ENCODE measurements at regions not wholly inside any gene's neighbourhood (a gene's known extent, or its start where the extent isn't known, plus 50 kb on each side); places are given as distances from the start of the nearest gene placed in this dataset.

DNA sequence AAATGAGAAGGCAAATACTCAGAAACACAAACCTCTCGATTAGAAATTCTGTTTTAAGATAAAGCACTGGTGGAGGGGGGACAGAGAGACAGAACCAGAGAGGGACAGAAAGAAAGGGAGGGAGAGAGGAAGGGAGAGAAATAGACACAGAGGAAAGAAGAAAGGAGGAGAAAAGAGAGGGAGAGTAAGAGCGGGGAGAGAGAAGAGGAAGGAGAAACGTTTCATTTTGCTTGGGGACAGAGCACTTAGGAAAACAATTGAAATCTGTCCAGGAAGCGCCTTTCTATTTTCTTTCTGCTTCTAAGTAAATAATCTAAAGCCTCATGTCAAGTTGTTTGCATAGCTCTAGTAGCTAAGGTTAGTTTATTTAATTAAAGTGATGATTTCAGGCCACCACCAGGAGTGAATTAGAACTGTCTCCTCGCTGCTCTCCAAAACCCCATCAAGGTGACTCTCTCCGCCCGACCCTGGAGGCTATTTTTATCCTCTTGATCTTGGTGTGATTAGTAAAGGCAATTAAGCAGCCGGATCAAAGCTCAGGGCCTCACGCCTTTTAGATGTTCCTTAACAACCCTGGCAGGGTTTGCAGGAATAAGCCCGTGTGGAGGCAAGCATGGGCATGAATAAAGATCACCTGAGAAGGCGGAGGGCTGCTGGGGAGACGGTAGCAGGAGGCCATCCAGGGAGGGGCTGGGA is 73.4 kb upstream of the INSIG1 start:
- H3K9me3 ChIP-seq, result no peaks in the 10 kb centered on the region
- H3K27me3 ChIP-seq, result no peaks in the 10 kb centered on the region
- TF ChIP-seq POLR2A (IDR thresholded peaks at IDR 0.05), result no peak
- TF ChIP-seq, protein P1, sequence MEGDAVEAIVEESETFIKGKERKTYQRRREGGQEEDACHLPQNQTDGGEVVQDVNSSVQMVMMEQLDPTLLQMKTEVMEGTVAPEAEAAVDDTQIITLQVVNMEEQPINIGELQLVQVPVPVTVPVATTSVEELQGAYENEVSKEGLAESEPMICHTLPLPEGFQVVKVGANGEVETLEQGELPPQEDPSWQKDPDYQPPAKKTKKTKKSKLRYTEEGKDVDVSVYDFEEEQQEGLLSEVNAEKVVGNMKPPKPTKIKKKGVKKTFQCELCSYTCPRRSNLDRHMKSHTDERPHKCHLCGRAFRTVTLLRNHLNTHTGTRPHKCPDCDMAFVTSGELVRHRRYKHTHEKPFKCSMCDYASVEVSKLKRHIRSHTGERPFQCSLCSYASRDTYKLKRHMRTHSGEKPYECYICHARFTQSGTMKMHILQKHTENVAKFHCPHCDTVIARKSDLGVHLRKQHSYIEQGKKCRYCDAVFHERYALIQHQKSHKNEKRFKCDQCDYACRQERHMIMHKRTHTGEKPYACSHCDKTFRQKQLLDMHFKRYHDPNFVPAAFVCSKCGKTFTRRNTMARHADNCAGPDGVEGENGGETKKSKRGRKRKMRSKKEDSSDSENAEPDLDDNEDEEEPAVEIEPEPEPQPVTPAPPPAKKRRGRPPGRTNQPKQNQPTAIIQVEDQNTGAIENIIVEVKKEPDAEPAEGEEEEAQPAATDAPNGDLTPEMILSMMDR (IDR thresholded peaks at IDR 0.05), result no peak
- TF ChIP-seq POLR2AphosphoS5 (IDR thresholded peaks at IDR 0.05; ENCODE audit: insufficient read depth in 1 of 2, low read depth in 1 of 2), result no peak
- intact Hi-C loops (cut with DNase I), result no loop called here
- no peak overlapping the region for H3K27ac ChIP-seq
- H3K36me3 ChIP-seq, result no peaks in the 10 kb centered on the region
- H3K4me3 ChIP-seq, result no peak overlapping the region
- no peak for DNase-seq (ENCODE audit: extremely low spot score in 2 of 2)
- peaks cover 5% of the 10 kb centered on the region for H3K4me1 ChIP-seq

GRCh38 chr7:155225095-155225494 is 72.6 kb upstream of the INSIG1 start:
- H3K27ac ChIP-seq, result no peak overlapping the region
- H3K27me3 ChIP-seq, result no peaks in the 10 kb centered on the region
- no peaks in the 10 kb centered on the region for H3K9me3 ChIP-seq
- peaks cover 5% of the 10 kb centered on the region for H3K4me1 ChIP-seq
- intact Hi-C loops (cut with DNase I), result no loop called here
- no peak for DNase-seq (ENCODE audit: extremely low spot score in 2 of 2)
- TF ChIP-seq POLR2AphosphoS5 (IDR thresholded peaks at IDR 0.05; ENCODE audit: insufficient read depth in 1 of 2, low read depth in 1 of 2) (no peak), POLR2A (IDR thresholded peaks at IDR 0.05) (no peak)
- TF ChIP-seq, protein P1 (IDR thresholded peaks at IDR 0.05), result no peak
- H3K4me3 ChIP-seq, result no peak overlapping the region
- no peaks in the 10 kb centered on the region for H3K36me3 ChIP-seq

GRCh38 chr7:155225516-155225915 is 72.2 kb upstream of the INSIG1 start:
- Histone ChIP-seq H3K36me3 (no peaks in the 10 kb centered on the region), H3K27me3 (no peaks in the 10 kb centered on the region), H3K27ac (no peak overlapping the region), H3K4me1 (peaks cover 5% of the 10 kb centered on the region), H3K9me3 (no peaks in the 10 kb centered on the region), H3K4me3 (no peak overlapping the region)
- intact Hi-C loops (cut with DNase I), result no loop called here
- no peak for TF ChIP-seq POLR2A (IDR thresholded peaks at IDR 0.05)
- TF ChIP-seq, protein P1 (IDR thresholded peaks at IDR 0.05), result no peak
- TF ChIP-seq POLR2AphosphoS5 (IDR thresholded peaks at IDR 0.05; ENCODE audit: insufficient read depth in 1 of 2, low read depth in 1 of 2), result no peak
- no peak for DNase-seq (ENCODE audit: extremely low spot score in 2 of 2)

GRCh38 chr7:155226261-155227003 is 71.2 kb upstream of the INSIG1 start:
- no peak overlapping the region for H3K4me3 ChIP-seq
- no peaks in the 10 kb centered on the region for H3K36me3 ChIP-seq
- intact Hi-C loops (cut with DNase I), result no loop called here
- TF ChIP-seq POLR2A (IDR thresholded peaks at IDR 0.05) (no peak), POLR2AphosphoS5 (IDR thresholded peaks at IDR 0.05; ENCODE audit: insufficient read depth in 1 of 2, low read depth in 1 of 2) (no peak)
- TF ChIP-seq, protein P1 (IDR thresholded peaks at IDR 0.05), result no peak
- DNase-seq (ENCODE audit: extremely low spot score in 2 of 2), result no peak
- no peak overlapping the region for H3K27ac ChIP-seq
- peaks cover 5% of the 10 kb centered on the region for H3K4me1 ChIP-seq
- no peaks in the 10 kb centered on the region for H3K9me3 ChIP-seq
- H3K27me3 ChIP-seq, result no peaks in the 10 kb centered on the region

Data from vagina (tissue), 2 donors.